Inferior parietal cortex (tissue), 1 donor: ENCODE measurements at regions not wholly inside any gene's neighbourhood (a gene's known extent, or its start where the extent isn't known, plus 50 kb on each side); places are given as distances from the start of the nearest gene placed in this dataset.

Experiments used
- DNase-seq: peaks from one replicate; pipeline ENCODE4 v3.0.0-alpha.2; 2016; ENCODE audit errors: extremely low spot score

GRCh38 chr3:73759297-73759711, 134.6 kb upstream of the PDZRN3 start:
- no peak for DNase-seq

- no peak for DNase-seq
Measured at GRCh38 chr3:73757536-73757935, 132.8 kb upstream of the PDZRN3 start.

DNA sequence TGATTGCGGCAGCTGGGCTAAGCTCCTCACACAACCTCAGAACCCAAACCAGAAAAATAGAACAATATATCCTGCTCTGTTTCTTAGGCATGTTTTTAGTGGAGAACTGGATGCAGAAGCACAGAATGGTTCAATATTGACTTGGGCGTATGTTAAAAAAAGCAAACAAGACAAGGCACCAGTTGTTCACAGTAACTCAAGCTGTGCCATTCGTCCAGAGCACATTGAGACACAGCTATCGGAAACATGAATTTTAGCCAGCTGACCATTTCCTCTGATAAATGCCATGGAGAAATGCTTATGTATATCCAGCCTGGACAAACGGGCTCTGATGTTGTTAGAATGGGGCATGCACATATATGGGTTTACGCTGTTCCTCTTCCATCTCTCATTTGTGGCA, 129.2 kb upstream of the PDZRN3 start:
- no peak for DNase-seq

DNA sequence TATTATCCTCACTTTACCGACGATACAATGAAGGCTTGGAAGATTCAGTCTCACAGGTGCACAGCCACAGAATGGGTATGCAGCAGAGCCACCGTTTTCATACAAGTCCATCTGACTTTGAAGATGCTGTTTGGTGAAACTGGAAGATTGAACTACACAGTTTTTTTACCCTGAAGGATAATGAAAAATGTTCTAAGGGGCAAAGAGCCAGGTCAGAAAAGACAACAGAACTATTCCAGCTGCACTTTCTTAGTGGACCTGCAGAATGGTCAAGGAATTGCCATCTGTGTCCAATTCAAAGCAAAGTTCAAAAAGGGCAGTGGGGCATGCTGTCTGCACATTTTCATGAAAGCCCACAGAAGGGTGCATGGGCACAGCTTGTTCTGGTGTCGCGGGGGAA, 127.6 kb upstream of the PDZRN3 start:
- DNase-seq, result no peak

DNA sequence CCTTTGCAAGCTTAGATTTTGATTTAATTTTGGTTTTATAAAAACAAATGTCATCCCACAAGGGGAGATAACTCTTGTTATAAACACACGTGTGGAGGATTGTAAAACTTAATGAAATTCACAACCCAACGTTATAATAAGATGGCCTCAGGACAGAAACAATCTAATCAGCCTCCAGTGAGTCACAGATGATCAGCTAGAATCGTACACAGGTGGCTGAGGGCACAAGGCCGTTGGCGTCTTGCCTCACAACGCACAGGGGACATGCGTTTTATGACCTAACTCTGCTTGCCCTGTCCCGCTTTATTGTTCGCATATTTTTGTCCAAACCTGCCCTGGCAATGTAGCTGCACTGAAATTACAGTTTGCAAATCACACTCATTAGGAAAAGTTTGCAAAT, 121.9 kb upstream of the PDZRN3 start:
- DNase-seq, result no peak

GRCh38 chr3:73745526-73746191, 120.9 kb upstream of the PDZRN3 start:
- DNase-seq, result peak; percentile 27

DNA sequence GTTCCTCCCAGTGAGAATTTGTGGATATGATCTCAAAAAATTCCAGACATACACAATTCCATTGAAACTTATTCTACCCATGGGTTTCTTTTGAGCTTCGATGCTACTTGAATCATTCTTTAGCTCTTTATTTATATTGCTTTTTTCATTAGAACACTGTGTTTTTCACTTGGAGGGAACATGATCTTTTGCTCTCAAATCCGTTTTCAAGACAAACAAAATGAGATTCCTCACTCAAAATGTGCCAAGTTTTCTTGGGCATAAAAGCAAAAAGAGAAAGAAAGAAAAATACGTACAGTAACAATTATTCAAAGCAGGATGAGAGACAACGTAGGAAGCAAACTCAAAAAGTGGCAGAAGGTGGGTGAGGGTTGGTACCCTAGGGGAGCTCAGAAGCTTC, 118.8 kb upstream of the PDZRN3 start:
- DNase-seq, result no peak

- DNase-seq, result peak; percentile 47
Measured at GRCh38 chr3:73739791-73740453, 115.2 kb upstream of the PDZRN3 start.

- DNase-seq, result no peak
Measured at GRCh38 chr3:73738711-73739110, 114.0 kb upstream of the PDZRN3 start.

- DNase-seq, result no peak
Measured at GRCh38 chr3:73734211-73735089, 109.7 kb upstream of the PDZRN3 start.

DNA sequence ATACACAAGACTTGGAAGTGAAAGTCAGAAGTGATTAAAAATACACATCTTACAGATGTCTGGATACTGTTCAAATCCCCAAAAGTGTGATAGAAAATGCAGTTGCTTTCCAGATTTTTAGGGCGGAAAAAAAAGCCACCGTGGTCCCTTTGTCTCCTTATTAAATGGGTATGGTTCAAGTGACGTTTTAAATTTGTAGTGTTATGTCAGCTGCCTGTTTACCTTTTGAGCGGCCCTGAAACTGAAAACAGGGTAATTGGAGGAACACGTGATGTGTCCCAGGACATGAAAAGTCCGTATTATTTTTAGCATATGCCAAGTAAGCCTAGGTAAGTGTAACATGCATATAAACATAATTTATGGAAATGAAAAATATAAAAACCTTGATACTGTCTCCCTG, 109.0 kb upstream of the PDZRN3 start:
- no peak for DNase-seq

DNA sequence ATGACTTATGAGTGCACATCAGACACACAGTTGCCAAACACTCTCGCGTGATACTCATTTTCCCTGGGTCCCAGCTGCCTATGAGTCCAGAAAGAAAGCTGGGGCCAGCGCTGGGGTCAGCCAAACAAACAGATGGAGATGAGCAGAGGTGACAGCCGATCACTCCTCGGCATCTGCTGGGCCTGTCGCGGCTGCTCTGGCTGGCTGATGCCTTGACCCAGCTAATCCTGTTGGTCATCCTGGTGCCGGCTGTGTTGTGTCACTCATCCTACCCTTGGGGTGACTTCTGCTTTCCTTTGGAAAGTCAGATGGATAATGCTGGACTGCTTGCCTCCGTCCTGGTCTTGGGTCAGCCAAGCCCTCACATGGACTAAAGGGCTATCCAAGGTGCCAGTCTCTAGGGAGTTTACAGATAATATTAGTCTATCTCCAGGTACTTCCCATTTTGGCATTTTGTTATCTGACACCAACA, 105.3 kb upstream of the PDZRN3 start:
- DNase-seq, result no peak

- no peak for DNase-seq
Measured at GRCh38 chr3:73727854-73728253, 103.1 kb upstream of the PDZRN3 start.

GRCh38 chr3:73727117-73727821, 102.5 kb upstream of the PDZRN3 start:
- DNase-seq, result peak; percentile 36

GRCh38 chr3:73723596-73723995, 98.9 kb upstream of the PDZRN3 start:
- DNase-seq, result no peak

- DNase-seq, result no peak
Measured at GRCh38 chr3:73719861-73720260, 95.1 kb upstream of the PDZRN3 start.

- no peak for DNase-seq
Measured at GRCh38 chr3:73719413-73719851, 94.7 kb upstream of the PDZRN3 start.

DNA sequence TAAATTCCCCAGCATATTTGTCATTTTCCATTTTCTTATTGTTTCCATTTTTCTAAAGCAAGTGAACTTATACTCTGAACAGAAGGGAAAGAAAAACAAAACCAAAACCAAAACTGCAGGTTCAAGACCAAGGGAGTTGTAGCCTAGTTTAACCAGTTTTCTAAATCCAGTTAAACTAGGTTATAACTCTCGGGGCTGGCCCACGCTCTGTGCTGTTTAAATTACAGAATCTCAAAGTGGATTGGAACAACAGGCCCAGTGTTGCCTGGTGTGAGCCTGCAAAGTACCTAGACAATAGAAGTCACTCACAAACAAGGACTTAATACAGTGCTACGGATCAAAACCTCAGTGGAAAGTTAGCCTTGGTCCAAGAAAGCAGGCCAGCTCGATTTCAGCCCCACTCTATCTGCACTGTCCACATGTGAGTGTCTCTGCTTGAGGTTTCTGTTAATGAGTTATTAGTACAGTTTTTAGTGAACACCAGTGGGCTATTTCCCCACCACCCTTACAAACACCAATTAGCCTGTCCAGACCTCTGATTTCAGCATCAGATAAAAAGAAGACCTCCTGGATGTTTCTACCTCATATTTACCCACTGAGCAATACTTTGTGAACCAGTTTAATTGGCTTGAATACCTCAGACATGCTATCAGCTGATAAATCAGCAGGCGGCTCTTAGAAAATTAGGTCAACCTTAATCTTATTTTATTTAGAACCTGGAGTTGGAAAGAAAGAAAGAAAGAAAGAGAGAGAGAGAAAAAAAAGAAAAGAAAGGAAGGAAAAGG, 93.8 kb upstream of the PDZRN3 start:
- DNase-seq, result no peak

GRCh38 chr3:73716418-73716817, 91.7 kb upstream of the PDZRN3 start:
- DNase-seq, result no peak

- DNase-seq, result no peak
Measured at GRCh38 chr3:73710340-73710739, 85.6 kb upstream of the PDZRN3 start.

DNA sequence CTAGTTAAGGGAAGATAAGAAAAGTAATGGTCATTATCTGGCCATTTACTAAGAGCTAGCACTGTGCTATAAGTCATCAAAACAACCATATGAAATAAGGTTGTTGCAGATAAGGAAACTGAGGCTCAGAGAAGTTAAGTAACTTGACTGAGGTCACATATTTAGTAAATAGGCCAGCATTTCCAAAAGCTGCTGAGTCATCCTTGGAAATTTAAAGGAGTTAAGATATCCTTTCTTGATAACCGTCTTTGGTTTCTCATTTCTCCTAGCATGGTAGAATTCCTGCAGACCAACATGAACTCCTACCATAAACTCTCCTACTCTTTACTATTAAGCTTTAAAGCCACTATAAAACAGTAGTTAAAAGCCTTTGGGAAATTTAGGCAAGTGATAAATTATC, 85.0 kb upstream of the PDZRN3 start:
- no peak for DNase-seq
